Liver (tissue), 8 donors: ENCODE measurements at regions not wholly inside any gene's neighbourhood (a gene's known extent, or its start where the extent isn't known, plus 50 kb on each side); places are given as distances from the start of the nearest gene placed in this dataset.

Experiments
- DNase-seq: peaks from one replicate; pipeline ENCODE4 v3.0.0-alpha.2; 2017; ENCODE audit warnings: low spot score
- H3K27ac ChIP-seq, 2 donors: one replicate each; pipeline ENCODE4 v1.7.0; 2013; ENCODE audit warnings: inconsistent platforms in 2 of 2, low read length in 2 of 2, control low read depth in 1 of 2, low read depth in 1 of 2, mild to moderate bottlenecking in 1 of 2
- H3K27me3 ChIP-seq, 4 donors: one replicate each; pipeline versions ENCODE4 v1.6.1 to v1.7.0; 2013; ENCODE audit warnings: low read length in 3 of 4, inconsistent platforms in 1 of 4, mild to moderate bottlenecking in 1 of 4, moderate library complexity in 1 of 4; ENCODE audit not compliant: control insufficient read depth in 4 of 4, insufficient read depth in 4 of 4
- H3K36me3 ChIP-seq, 4 donors: one replicate each; pipeline versions ENCODE4 v1.6.1 to v1.7.0; 2013; ENCODE audit warnings: low read length in 3 of 4, mild to moderate bottlenecking in 3 of 4, low read depth in 1 of 4, moderate library complexity in 1 of 4; ENCODE audit not compliant: control insufficient read depth in 4 of 4, insufficient read depth in 3 of 4
- H3K4me1 ChIP-seq, 4 donors: one replicate each; pipeline versions ENCODE4 v1.6.1 to v1.7.0; 2013; ENCODE audit warnings: low read length in 3 of 4, mild to moderate bottlenecking in 3 of 4, moderate library complexity in 1 of 4; ENCODE audit not compliant: control insufficient read depth in 4 of 4, insufficient read depth in 4 of 4
- H3K4me3 ChIP-seq, 3 donors: one replicate each; pipeline versions ENCODE4 v1.6.1 to v1.7.0; 2013; ENCODE audit warnings: low read length in 3 of 3, control low read depth in 1 of 3, low read depth in 1 of 3, mild to moderate bottlenecking in 1 of 3
- H3K9ac ChIP-seq, 2 donors: one replicate each; pipeline ENCODE4 v1.7.0; 2013; ENCODE audit warnings: low read length in 2 of 2, mild to moderate bottlenecking in 2 of 2, moderate library complexity in 2 of 2, control low read depth in 1 of 2, low read depth in 1 of 2
- H3K9me3 ChIP-seq, 4 donors: one replicate each; pipeline versions ENCODE4 v1.6.1 to v1.7.0; 2013; ENCODE audit warnings: low read length in 3 of 4; ENCODE audit not compliant: control insufficient read depth in 4 of 4
- FOXA1 ChIP-seq: IDR thresholded peaks from 2 replicates; pipeline ENCODE4 v1.6.1; 2016; ENCODE audit warnings: antibody characterized with exemption
- FOXA2 ChIP-seq: IDR thresholded peaks from 2 replicates; pipeline ENCODE4 v1.6.1; 2016; ENCODE audit warnings: antibody characterized with exemption
- GABPA ChIP-seq, 2 donors: IDR thresholded peaks in 1 of 2; conservative IDR thresholded peaks in 1 of 2; 2 replicates each; pipeline ENCODE4 v1.6.1; 2016; ENCODE audit warnings: antibody characterized with exemption in 2 of 2, mild to moderate bottlenecking in 1 of 2, moderate library complexity in 1 of 2
- HNF4A ChIP-seq, 2 donors: conservative IDR thresholded peaks; 2 replicates each; pipeline ENCODE4 v1.6.1; 2016; ENCODE audit warnings: antibody characterized with exemption in 2 of 2, mild to moderate bottlenecking in 2 of 2
- HNF4G ChIP-seq: IDR thresholded peaks from 2 replicates; pipeline ENCODE4 v1.6.1; 2016; ENCODE audit warnings: antibody characterized with exemption
- JUND ChIP-seq, 2 donors: IDR thresholded peaks; 2 replicates each; pipeline ENCODE4 v1.6.1; 2016; ENCODE audit warnings: antibody characterized with exemption in 2 of 2
- RAD21 ChIP-seq, 2 donors: IDR thresholded peaks; 2 replicates each; pipeline ENCODE4 v1.6.1; 2016; ENCODE audit warnings: antibody characterized with exemption in 2 of 2, mild to moderate bottlenecking in 2 of 2
- RXRA ChIP-seq, 2 donors: IDR thresholded peaks; 2 replicates each; pipeline ENCODE4 v1.6.1; 2017 to 2018; ENCODE audit warnings: antibody characterized with exemption in 2 of 2, mild to moderate bottlenecking in 1 of 2
- TAF1 ChIP-seq: conservative IDR thresholded peaks from 2 replicates; pipeline ENCODE4 v1.6.1; 2016; ENCODE audit warnings: antibody characterized with exemption, mild to moderate bottlenecking
- YY1 ChIP-seq: IDR thresholded peaks from 2 replicates; pipeline ENCODE4 v1.6.1; 2016; ENCODE audit warnings: antibody characterized with exemption, mild to moderate bottlenecking
- WGBS: extraction: QIAGEN DNeasy Blood & Tissue Kit; methylation state at CpG from one replicate; pipeline ENCODE4 v1.1.7; 2013; 5-methylcytosine and 5-hydroxymethylcytosine counted together
- TF ChIP-seq, protein P1 (sequence below): IDR thresholded peaks from 2 replicates; pipeline ENCODE4 v1.6.1; 2016; ENCODE audit warnings: antibody characterized with exemption
- TF ChIP-seq, protein P2 (sequence below): IDR thresholded peaks from 2 replicates; pipeline ENCODE4 v1.6.1; 2016; ENCODE audit warnings: antibody characterized with exemption, mild to moderate bottlenecking
- TF ChIP-seq, protein P3 (sequence below): IDR thresholded peaks from 2 replicates; pipeline ENCODE4 v1.6.1; 2016; ENCODE audit warnings: antibody characterized with exemption
- TF ChIP-seq, protein P4 (sequence below): IDR thresholded peaks from 2 replicates; pipeline ENCODE4 v1.6.1; 2016; ENCODE audit warnings: antibody characterized with exemption
- TF ChIP-seq, protein P5 (sequence below): fragments of 150-350 bp; IDR thresholded peaks from 2 replicates; pipeline ENCODE4 v1.5.1; 2017; ENCODE audit warnings: improper control_type of control experiment, low read depth, low read length; ENCODE audit not compliant: missing input control
- donor health status: healthy.
- donor health status: healthy.
- donor health status: healthy.
- donor health status: healthy.
- donor health status: healthy.

DNA sequence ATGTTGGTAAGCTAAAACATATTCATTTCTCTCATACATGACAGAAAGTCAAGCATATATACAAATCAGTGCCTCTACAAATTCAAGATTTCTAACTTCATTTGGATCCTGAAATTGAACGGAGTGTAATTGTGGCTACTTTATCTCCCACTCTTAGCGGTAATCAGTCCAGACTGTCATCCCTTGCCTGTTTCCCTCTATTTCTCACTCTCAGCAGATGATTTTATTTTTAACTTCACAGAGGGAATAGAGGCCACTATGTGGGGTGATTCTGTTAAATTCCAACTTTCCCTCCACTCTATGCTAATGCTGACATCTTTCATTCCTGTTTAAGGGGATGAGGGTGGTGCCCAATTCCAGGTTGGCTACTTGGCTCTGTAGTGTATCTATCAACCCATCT, 153.8 kb upstream of the KCNN2 start:
- Histone ChIP-seq H3K27me3 (peaks cover 0 to 5% (median 0%) of the 10 kb centered on the region in 4 donors), H3K36me3 (no peaks in the 10 kb centered on the region), H3K27ac (no peak overlapping the region), H3K4me3 (no peak overlapping the region), H3K9ac (no peak overlapping the region), H3K9me3 (no peaks in the 10 kb centered on the region), H3K4me1 (no peaks in the 10 kb centered on the region)
- WGBS: 80% methylated on average over 2 of the region's 2 CpGs
- DNase-seq: no peak
- TF ChIP-seq, protein P1, sequence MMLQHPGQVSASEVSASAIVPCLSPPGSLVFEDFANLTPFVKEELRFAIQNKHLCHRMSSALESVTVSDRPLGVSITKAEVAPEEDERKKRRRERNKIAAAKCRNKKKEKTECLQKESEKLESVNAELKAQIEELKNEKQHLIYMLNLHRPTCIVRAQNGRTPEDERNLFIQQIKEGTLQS: no peak
- TF ChIP-seq, protein P2, sequence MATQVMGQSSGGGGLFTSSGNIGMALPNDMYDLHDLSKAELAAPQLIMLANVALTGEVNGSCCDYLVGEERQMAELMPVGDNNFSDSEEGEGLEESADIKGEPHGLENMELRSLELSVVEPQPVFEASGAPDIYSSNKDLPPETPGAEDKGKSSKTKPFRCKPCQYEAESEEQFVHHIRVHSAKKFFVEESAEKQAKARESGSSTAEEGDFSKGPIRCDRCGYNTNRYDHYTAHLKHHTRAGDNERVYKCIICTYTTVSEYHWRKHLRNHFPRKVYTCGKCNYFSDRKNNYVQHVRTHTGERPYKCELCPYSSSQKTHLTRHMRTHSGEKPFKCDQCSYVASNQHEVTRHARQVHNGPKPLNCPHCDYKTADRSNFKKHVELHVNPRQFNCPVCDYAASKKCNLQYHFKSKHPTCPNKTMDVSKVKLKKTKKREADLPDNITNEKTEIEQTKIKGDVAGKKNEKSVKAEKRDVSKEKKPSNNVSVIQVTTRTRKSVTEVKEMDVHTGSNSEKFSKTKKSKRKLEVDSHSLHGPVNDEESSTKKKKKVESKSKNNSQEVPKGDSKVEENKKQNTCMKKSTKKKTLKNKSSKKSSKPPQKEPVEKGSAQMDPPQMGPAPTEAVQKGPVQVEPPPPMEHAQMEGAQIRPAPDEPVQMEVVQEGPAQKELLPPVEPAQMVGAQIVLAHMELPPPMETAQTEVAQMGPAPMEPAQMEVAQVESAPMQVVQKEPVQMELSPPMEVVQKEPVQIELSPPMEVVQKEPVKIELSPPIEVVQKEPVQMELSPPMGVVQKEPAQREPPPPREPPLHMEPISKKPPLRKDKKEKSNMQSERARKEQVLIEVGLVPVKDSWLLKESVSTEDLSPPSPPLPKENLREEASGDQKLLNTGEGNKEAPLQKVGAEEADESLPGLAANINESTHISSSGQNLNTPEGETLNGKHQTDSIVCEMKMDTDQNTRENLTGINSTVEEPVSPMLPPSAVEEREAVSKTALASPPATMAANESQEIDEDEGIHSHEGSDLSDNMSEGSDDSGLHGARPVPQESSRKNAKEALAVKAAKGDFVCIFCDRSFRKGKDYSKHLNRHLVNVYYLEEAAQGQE: no peak
- no peak for TF ChIP-seq JUND (IDR thresholded peaks at IDR 0.05)
- TF ChIP-seq, protein P3, sequence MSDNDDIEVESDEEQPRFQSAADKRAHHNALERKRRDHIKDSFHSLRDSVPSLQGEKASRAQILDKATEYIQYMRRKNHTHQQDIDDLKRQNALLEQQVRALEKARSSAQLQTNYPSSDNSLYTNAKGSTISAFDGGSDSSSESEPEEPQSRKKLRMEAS: no peak
- TF ChIP-seq, protein P4, sequence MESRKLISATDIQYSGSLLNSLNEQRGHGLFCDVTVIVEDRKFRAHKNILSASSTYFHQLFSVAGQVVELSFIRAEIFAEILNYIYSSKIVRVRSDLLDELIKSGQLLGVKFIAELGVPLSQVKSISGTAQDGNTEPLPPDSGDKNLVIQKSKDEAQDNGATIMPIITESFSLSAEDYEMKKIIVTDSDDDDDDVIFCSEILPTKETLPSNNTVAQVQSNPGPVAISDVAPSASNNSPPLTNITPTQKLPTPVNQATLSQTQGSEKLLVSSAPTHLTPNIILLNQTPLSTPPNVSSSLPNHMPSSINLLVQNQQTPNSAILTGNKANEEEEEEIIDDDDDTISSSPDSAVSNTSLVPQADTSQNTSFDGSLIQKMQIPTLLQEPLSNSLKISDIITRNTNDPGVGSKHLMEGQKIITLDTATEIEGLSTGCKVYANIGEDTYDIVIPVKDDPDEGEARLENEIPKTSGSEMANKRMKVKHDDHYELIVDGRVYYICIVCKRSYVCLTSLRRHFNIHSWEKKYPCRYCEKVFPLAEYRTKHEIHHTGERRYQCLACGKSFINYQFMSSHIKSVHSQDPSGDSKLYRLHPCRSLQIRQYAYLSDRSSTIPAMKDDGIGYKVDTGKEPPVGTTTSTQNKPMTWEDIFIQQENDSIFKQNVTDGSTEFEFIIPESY: no peak
- TF ChIP-seq FOXA2: no peak
- no peak for TF ChIP-seq YY1
- TF ChIP-seq RXRA (IDR thresholded peaks at IDR 0.05): no peak
- TF ChIP-seq TAF1: no peak
- TF ChIP-seq GABPA (IDR thresholded peaks at IDR 0.05 in 1 of 2, conservative IDR thresholded peaks at IDR 0.05 in 1 of 2): no peak
- no peak for TF ChIP-seq HNF4G
- no peak for TF ChIP-seq FOXA1

- H3K27me3 ChIP-seq: peaks cover 0 to 5% (median 0%) of the 10 kb centered on the region in 4 donors
- H3K9ac ChIP-seq: no peak overlapping the region
- H3K27ac ChIP-seq: no peak overlapping the region
- H3K9me3 ChIP-seq: no peaks in the 10 kb centered on the region
- 83% methylated on average over 2 of the region's 2 CpGs for WGBS
- DNase-seq: no peak
- no peaks in the 10 kb centered on the region for H3K36me3 ChIP-seq
- TF ChIP-seq, protein P5, sequence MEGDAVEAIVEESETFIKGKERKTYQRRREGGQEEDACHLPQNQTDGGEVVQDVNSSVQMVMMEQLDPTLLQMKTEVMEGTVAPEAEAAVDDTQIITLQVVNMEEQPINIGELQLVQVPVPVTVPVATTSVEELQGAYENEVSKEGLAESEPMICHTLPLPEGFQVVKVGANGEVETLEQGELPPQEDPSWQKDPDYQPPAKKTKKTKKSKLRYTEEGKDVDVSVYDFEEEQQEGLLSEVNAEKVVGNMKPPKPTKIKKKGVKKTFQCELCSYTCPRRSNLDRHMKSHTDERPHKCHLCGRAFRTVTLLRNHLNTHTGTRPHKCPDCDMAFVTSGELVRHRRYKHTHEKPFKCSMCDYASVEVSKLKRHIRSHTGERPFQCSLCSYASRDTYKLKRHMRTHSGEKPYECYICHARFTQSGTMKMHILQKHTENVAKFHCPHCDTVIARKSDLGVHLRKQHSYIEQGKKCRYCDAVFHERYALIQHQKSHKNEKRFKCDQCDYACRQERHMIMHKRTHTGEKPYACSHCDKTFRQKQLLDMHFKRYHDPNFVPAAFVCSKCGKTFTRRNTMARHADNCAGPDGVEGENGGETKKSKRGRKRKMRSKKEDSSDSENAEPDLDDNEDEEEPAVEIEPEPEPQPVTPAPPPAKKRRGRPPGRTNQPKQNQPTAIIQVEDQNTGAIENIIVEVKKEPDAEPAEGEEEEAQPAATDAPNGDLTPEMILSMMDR: no peak
- TF ChIP-seq GABPA (IDR thresholded peaks at IDR 0.05 in 1 of 2, conservative IDR thresholded peaks at IDR 0.05 in 1 of 2) (no peak), HNF4G (no peak), HNF4A (conservative IDR thresholded peaks at IDR 0.05) (no peak), RXRA (IDR thresholded peaks at IDR 0.05) (no peak), RAD21 (IDR thresholded peaks at IDR 0.05) (no peak), FOXA2 (no peak), FOXA1 (no peak), TAF1 (no peak)
- TF ChIP-seq, protein P1: no peak
- TF ChIP-seq, protein P4: no peak
- TF ChIP-seq, protein P2: no peak
- H3K4me1 ChIP-seq: no peaks in the 10 kb centered on the region
- H3K4me3 ChIP-seq: no peak overlapping the region
Measured at GRCh38 chr5:114208588-114208987, 153.3 kb upstream of the KCNN2 start.
